DND-41 (cell line): ENCODE measurements at regions not wholly inside any gene's neighbourhood (a gene's known extent, or its start where the extent isn't known, plus 50 kb on each side); places are given as distances from the start of the nearest gene placed in this dataset.

Experiments
- EZH2 ChIP-seq: IDR thresholded peaks from 3 replicates; pipeline ENCODE4 v1.6.1; 2012; ENCODE audit warnings: borderline replicate concordance, low read depth, mild to moderate bottlenecking, moderate library complexity, low read length, inconsistent platforms; ENCODE audit not compliant: severe bottlenecking
- TF ChIP-seq, protein P1 (sequence below): IDR thresholded peaks from 2 replicates; pipeline ENCODE4 v1.5.1; 2012; ENCODE audit warnings: borderline replicate concordance, low read length, moderate library complexity, mild to moderate bottlenecking; ENCODE audit not compliant: poor library complexity, severe bottlenecking; ENCODE audit errors: extremely low read depth

GRCh38 chr2:88925770-88926462 lies 234.4 kb downstream of the RPIA start:
- TF ChIP-seq, protein P1, sequence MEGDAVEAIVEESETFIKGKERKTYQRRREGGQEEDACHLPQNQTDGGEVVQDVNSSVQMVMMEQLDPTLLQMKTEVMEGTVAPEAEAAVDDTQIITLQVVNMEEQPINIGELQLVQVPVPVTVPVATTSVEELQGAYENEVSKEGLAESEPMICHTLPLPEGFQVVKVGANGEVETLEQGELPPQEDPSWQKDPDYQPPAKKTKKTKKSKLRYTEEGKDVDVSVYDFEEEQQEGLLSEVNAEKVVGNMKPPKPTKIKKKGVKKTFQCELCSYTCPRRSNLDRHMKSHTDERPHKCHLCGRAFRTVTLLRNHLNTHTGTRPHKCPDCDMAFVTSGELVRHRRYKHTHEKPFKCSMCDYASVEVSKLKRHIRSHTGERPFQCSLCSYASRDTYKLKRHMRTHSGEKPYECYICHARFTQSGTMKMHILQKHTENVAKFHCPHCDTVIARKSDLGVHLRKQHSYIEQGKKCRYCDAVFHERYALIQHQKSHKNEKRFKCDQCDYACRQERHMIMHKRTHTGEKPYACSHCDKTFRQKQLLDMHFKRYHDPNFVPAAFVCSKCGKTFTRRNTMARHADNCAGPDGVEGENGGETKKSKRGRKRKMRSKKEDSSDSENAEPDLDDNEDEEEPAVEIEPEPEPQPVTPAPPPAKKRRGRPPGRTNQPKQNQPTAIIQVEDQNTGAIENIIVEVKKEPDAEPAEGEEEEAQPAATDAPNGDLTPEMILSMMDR: no peak
- no peak for TF ChIP-seq EZH2
